ENCODE measurements at regions not wholly inside any gene's neighbourhood (a gene's known extent, or its start where the extent isn't known, plus 50 kb on each side); places are given as distances from the start of the nearest gene placed in this dataset.

GRCh38 chrX:8404926-8405325, 59.7 kb upstream of the VCX3B start:
- TF ChIP-seq EZH2 (IDR thresholded peaks at IDR 0.05; ENCODE audit: borderline replicate concordance, low read depth, low read length, severe bottlenecking) (no peak), CTCF (IDR thresholded peaks at IDR 0.05; ENCODE audit: borderline replicate concordance, extremely low read depth, low read length, poor library complexity, severe bottlenecking) (no peak)

All from DND-41 (cell line).